ENCODE measurements at regions not wholly inside any gene's neighbourhood (a gene's known extent, or its start where the extent isn't known, plus 50 kb on each side); places are given as distances from the start of the nearest gene placed in this dataset.

DNA sequence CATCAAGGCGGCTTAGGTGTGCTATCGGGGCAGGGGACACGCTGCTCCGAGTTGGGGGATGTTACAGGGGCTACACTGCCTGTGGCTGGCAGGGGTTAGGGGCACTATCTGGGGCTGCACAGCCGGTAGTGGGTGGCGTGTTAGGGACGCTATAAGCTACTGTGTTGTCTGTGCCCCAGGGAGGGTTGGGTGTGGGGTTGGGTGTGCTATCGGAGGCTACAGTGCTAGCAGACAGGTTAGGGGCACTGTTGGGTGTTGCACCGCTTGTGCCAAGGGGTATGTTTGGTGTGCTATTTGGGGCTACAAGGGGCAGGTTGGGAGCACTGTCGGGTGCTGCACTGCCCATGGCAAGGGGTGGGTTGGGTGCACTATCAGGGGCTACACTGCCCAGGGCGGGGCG is 120.2 kb upstream of the VPREB1 start:
- TF ChIP-seq, protein P1, sequence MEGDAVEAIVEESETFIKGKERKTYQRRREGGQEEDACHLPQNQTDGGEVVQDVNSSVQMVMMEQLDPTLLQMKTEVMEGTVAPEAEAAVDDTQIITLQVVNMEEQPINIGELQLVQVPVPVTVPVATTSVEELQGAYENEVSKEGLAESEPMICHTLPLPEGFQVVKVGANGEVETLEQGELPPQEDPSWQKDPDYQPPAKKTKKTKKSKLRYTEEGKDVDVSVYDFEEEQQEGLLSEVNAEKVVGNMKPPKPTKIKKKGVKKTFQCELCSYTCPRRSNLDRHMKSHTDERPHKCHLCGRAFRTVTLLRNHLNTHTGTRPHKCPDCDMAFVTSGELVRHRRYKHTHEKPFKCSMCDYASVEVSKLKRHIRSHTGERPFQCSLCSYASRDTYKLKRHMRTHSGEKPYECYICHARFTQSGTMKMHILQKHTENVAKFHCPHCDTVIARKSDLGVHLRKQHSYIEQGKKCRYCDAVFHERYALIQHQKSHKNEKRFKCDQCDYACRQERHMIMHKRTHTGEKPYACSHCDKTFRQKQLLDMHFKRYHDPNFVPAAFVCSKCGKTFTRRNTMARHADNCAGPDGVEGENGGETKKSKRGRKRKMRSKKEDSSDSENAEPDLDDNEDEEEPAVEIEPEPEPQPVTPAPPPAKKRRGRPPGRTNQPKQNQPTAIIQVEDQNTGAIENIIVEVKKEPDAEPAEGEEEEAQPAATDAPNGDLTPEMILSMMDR (IDR thresholded peaks at IDR 0.05; ENCODE audit: low read depth, low read length) = no peak
- TF ChIP-seq POLR2A (IDR thresholded peaks at IDR 0.05; ENCODE audit: extremely low read depth, insufficient read length) = no peak
